Liver (tissue), 8 donors: ENCODE measurements at regions not wholly inside any gene's neighbourhood (a gene's known extent, or its start where the extent isn't known, plus 50 kb on each side); places are given as distances from the start of the nearest gene placed in this dataset.

Source experiments
- DNase-seq: peaks from one replicate; pipeline ENCODE4 v3.0.0-alpha.2; 2017; ENCODE audit warnings: low spot score
- H3K27ac ChIP-seq, 2 donors: one replicate each; pipeline ENCODE4 v1.7.0; 2013; ENCODE audit warnings: inconsistent platforms in 2 of 2, low read length in 2 of 2, control low read depth in 1 of 2, low read depth in 1 of 2, mild to moderate bottlenecking in 1 of 2
- H3K27me3 ChIP-seq, 4 donors: one replicate each; pipeline versions ENCODE4 v1.6.1 to v1.7.0; 2013; ENCODE audit warnings: low read length in 3 of 4, inconsistent platforms in 1 of 4, mild to moderate bottlenecking in 1 of 4, moderate library complexity in 1 of 4; ENCODE audit not compliant: control insufficient read depth in 4 of 4, insufficient read depth in 4 of 4
- H3K36me3 ChIP-seq, 4 donors: one replicate each; pipeline versions ENCODE4 v1.6.1 to v1.7.0; 2013; ENCODE audit warnings: low read length in 3 of 4, mild to moderate bottlenecking in 3 of 4, low read depth in 1 of 4, moderate library complexity in 1 of 4; ENCODE audit not compliant: control insufficient read depth in 4 of 4, insufficient read depth in 3 of 4
- H3K4me1 ChIP-seq, 4 donors: one replicate each; pipeline versions ENCODE4 v1.6.1 to v1.7.0; 2013; ENCODE audit warnings: low read length in 3 of 4, mild to moderate bottlenecking in 3 of 4, moderate library complexity in 1 of 4; ENCODE audit not compliant: control insufficient read depth in 4 of 4, insufficient read depth in 4 of 4
- H3K4me3 ChIP-seq, 3 donors: one replicate each; pipeline versions ENCODE4 v1.6.1 to v1.7.0; 2013; ENCODE audit warnings: low read length in 3 of 3, control low read depth in 1 of 3, low read depth in 1 of 3, mild to moderate bottlenecking in 1 of 3
- H3K9ac ChIP-seq, 2 donors: one replicate each; pipeline ENCODE4 v1.7.0; 2013; ENCODE audit warnings: low read length in 2 of 2, mild to moderate bottlenecking in 2 of 2, moderate library complexity in 2 of 2, control low read depth in 1 of 2, low read depth in 1 of 2
- H3K9me3 ChIP-seq, 4 donors: one replicate each; pipeline versions ENCODE4 v1.6.1 to v1.7.0; 2013; ENCODE audit warnings: low read length in 3 of 4; ENCODE audit not compliant: control insufficient read depth in 4 of 4
- CTCF ChIP-seq: fragments of 150-350 bp; IDR thresholded peaks from 2 replicates; pipeline ENCODE4 v1.5.1; 2017; ENCODE audit warnings: improper control_type of control experiment, low read depth, low read length; ENCODE audit not compliant: missing input control
- EGR1 ChIP-seq, 2 donors: IDR thresholded peaks; 2 replicates each; pipeline ENCODE4 v1.6.1; 2016 to 2018; ENCODE audit warnings: antibody characterized with exemption in 2 of 2, low read depth in 2 of 2
- FOXA1 ChIP-seq: IDR thresholded peaks from 2 replicates; pipeline ENCODE4 v1.6.1; 2016; ENCODE audit warnings: antibody characterized with exemption
- FOXA2 ChIP-seq: IDR thresholded peaks from 2 replicates; pipeline ENCODE4 v1.6.1; 2016; ENCODE audit warnings: antibody characterized with exemption
- GABPA ChIP-seq, 2 donors: IDR thresholded peaks in 1 of 2; conservative IDR thresholded peaks in 1 of 2; 2 replicates each; pipeline ENCODE4 v1.6.1; 2016; ENCODE audit warnings: antibody characterized with exemption in 2 of 2, mild to moderate bottlenecking in 1 of 2, moderate library complexity in 1 of 2
- HNF4A ChIP-seq, 2 donors: conservative IDR thresholded peaks; 2 replicates each; pipeline ENCODE4 v1.6.1; 2016; ENCODE audit warnings: antibody characterized with exemption in 2 of 2, mild to moderate bottlenecking in 2 of 2
- HNF4G ChIP-seq: IDR thresholded peaks from 2 replicates; pipeline ENCODE4 v1.6.1; 2016; ENCODE audit warnings: antibody characterized with exemption
- JUND ChIP-seq, 2 donors: IDR thresholded peaks; 2 replicates each; pipeline ENCODE4 v1.6.1; 2016; ENCODE audit warnings: antibody characterized with exemption in 2 of 2
- MAX ChIP-seq: IDR thresholded peaks from 2 replicates; pipeline ENCODE4 v1.6.1; 2016; ENCODE audit warnings: antibody characterized with exemption
- NR2F2 ChIP-seq: IDR thresholded peaks from 2 replicates; pipeline ENCODE4 v1.6.1; 2016; ENCODE audit warnings: antibody characterized with exemption
- RAD21 ChIP-seq, 2 donors: IDR thresholded peaks; 2 replicates each; pipeline ENCODE4 v1.6.1; 2016; ENCODE audit warnings: antibody characterized with exemption in 2 of 2, mild to moderate bottlenecking in 2 of 2
- RXRA ChIP-seq, 2 donors: IDR thresholded peaks; 2 replicates each; pipeline ENCODE4 v1.6.1; 2017 to 2018; ENCODE audit warnings: antibody characterized with exemption in 2 of 2, mild to moderate bottlenecking in 1 of 2
- SP1 ChIP-seq: IDR thresholded peaks from 2 replicates; pipeline ENCODE4 v1.6.1; 2018; ENCODE audit warnings: antibody characterized with exemption, mild to moderate bottlenecking
- TAF1 ChIP-seq: conservative IDR thresholded peaks from 2 replicates; pipeline ENCODE4 v1.6.1; 2016; ENCODE audit warnings: antibody characterized with exemption, mild to moderate bottlenecking
- YY1 ChIP-seq: IDR thresholded peaks from 2 replicates; pipeline ENCODE4 v1.6.1; 2016; ENCODE audit warnings: antibody characterized with exemption, mild to moderate bottlenecking
- WGBS: extraction: QIAGEN DNeasy Blood & Tissue Kit; methylation state at CpG from one replicate; pipeline ENCODE4 v1.1.7; 2013; 5-methylcytosine and 5-hydroxymethylcytosine counted together
- TF ChIP-seq, protein P1 (sequence below): IDR thresholded peaks from 2 replicates; pipeline ENCODE4 v1.6.1; 2016; ENCODE audit warnings: antibody characterized with exemption
- TF ChIP-seq, protein P2 (sequence below): IDR thresholded peaks from 2 replicates; pipeline ENCODE4 v1.6.1; 2016; ENCODE audit warnings: antibody characterized with exemption
- TF ChIP-seq, protein P3 (sequence below): IDR thresholded peaks from 2 replicates; pipeline ENCODE4 v1.6.1; 2016; ENCODE audit warnings: antibody characterized with exemption, mild to moderate bottlenecking
- donor health status: healthy.
- donor health status: healthy.
- donor health status: healthy.
- donor health status: healthy.
- donor health status: healthy.

DNA sequence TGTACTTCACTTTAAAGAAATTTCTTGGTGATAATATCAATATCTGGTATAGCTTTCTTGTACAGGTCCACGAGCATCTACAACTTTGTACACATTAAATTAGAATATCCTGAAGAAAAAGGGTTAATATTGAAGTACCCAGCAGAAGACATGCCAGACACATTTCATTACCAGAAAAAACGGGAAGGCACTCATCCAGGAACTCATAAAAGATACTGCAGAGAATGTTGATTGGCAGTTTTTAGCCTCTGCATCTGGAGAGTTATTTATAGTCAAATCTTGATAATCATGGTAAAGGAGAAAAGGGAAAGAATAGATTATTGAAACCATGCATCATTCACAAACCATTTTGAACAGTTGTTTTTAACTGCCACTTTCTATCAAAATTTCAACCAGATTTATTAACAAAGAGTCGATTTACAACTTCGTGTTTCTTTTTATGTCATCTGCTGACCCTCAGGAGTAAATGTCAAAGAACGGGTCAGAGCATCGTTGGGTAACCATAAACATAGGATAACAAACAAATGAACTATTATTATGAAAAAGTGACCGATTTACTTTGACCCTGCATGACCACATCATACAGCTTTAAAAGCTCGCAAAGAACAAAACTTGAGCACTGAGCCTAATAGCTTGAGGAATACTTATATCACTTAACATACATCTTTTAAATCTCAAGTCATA lies 229.2 kb upstream of the SGK1 start:
- H3K27me3 ChIP-seq = no peaks in the 10 kb centered on the region
- H3K27ac ChIP-seq = no peak overlapping the region
- 64% methylated on average over 8 of the region's 8 CpGs for WGBS
- TF ChIP-seq EGR1 (IDR thresholded peaks at IDR 0.05; ENCODE audit: low read depth in 2 of 2) (no peak), FOXA2 (no peak), JUND (IDR thresholded peaks at IDR 0.05) (no peak), FOXA1 (no peak), SP1 (no peak), NR2F2 (no peak), HNF4G (no peak), MAX (no peak), YY1 (no peak), CTCF (no peak), TAF1 (no peak), RAD21 (IDR thresholded peaks at IDR 0.05) (no peak), GABPA (IDR thresholded peaks at IDR 0.05 in 1 of 2, conservative IDR thresholded peaks at IDR 0.05 in 1 of 2) (no peak), HNF4A (conservative IDR thresholded peaks at IDR 0.05) (no peak), RXRA (IDR thresholded peaks at IDR 0.05) (no peak)
- TF ChIP-seq, protein P1, sequence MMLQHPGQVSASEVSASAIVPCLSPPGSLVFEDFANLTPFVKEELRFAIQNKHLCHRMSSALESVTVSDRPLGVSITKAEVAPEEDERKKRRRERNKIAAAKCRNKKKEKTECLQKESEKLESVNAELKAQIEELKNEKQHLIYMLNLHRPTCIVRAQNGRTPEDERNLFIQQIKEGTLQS = no peak
- TF ChIP-seq, protein P2, sequence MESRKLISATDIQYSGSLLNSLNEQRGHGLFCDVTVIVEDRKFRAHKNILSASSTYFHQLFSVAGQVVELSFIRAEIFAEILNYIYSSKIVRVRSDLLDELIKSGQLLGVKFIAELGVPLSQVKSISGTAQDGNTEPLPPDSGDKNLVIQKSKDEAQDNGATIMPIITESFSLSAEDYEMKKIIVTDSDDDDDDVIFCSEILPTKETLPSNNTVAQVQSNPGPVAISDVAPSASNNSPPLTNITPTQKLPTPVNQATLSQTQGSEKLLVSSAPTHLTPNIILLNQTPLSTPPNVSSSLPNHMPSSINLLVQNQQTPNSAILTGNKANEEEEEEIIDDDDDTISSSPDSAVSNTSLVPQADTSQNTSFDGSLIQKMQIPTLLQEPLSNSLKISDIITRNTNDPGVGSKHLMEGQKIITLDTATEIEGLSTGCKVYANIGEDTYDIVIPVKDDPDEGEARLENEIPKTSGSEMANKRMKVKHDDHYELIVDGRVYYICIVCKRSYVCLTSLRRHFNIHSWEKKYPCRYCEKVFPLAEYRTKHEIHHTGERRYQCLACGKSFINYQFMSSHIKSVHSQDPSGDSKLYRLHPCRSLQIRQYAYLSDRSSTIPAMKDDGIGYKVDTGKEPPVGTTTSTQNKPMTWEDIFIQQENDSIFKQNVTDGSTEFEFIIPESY = no peak
- TF ChIP-seq, protein P3, sequence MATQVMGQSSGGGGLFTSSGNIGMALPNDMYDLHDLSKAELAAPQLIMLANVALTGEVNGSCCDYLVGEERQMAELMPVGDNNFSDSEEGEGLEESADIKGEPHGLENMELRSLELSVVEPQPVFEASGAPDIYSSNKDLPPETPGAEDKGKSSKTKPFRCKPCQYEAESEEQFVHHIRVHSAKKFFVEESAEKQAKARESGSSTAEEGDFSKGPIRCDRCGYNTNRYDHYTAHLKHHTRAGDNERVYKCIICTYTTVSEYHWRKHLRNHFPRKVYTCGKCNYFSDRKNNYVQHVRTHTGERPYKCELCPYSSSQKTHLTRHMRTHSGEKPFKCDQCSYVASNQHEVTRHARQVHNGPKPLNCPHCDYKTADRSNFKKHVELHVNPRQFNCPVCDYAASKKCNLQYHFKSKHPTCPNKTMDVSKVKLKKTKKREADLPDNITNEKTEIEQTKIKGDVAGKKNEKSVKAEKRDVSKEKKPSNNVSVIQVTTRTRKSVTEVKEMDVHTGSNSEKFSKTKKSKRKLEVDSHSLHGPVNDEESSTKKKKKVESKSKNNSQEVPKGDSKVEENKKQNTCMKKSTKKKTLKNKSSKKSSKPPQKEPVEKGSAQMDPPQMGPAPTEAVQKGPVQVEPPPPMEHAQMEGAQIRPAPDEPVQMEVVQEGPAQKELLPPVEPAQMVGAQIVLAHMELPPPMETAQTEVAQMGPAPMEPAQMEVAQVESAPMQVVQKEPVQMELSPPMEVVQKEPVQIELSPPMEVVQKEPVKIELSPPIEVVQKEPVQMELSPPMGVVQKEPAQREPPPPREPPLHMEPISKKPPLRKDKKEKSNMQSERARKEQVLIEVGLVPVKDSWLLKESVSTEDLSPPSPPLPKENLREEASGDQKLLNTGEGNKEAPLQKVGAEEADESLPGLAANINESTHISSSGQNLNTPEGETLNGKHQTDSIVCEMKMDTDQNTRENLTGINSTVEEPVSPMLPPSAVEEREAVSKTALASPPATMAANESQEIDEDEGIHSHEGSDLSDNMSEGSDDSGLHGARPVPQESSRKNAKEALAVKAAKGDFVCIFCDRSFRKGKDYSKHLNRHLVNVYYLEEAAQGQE = no peak
- no peak for DNase-seq
- H3K4me3 ChIP-seq = no peak overlapping the region
- H3K9me3 ChIP-seq = no peaks in the 10 kb centered on the region
- no peaks in the 10 kb centered on the region for H3K36me3 ChIP-seq
- no peak overlapping the region for H3K9ac ChIP-seq
- H3K4me1 ChIP-seq = peaks cover 0 to 10% (median 6%) of the 10 kb centered on the region in 4 donors
